ENCODE measurements at regions not wholly inside any gene's neighbourhood (a gene's known extent, or its start where the extent isn't known, plus 50 kb on each side); places are given as distances from the start of the nearest gene placed in this dataset.

DNA sequence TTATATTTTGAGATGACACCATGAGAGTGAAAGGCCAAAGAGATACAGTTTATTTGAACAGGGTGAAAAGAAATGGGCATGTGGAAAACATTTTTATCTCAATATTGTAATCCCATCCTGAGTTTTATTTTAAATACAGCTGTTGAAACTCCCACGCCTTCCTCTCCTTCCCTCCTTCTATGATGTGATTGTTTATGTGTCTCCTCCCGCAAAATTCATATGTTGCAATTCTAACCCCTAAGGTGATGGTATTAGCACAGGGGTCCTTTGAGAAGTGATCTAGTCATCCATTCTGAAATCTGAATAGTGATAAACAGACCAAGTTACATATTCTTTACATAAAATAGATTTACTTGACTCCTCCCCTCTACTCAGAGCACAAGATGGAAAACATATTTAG lies 1275.4 kb upstream of the C9orf72 start:
- Histone ChIP-seq H3K27ac (ENCODE audit: low read length) (no peak overlapping the region), H3K79me2 (ENCODE audit: low read length) (no peaks in the 10 kb centered on the region), H3K4me3 (ENCODE audit: low read length) (no peak overlapping the region), H3K27me3 (ENCODE audit: low read depth, low read length) (no peaks in the 10 kb centered on the region), H3K4me1 (ENCODE audit: low read length) (peaks cover 8% of the 10 kb centered on the region), H3K9me3 (ENCODE audit: insufficient read depth, low read length) (no peaks in the 10 kb centered on the region), H2AFZ (ENCODE audit: low read depth, low read length) (no peak overlapping the region), H3K9ac (ENCODE audit: low read length) (no peak overlapping the region), H3K4me2 (ENCODE audit: low read length) (no peak overlapping the region), H3K36me3 (replicated peaks; ENCODE audit: low read depth, low read length) (no peaks in the 10 kb centered on the region), H4K20me1 (ENCODE audit: insufficient read depth, low read length) (no peaks in the 10 kb centered on the region)
- no peak for TF ChIP-seq EZH2phosphoT487 (IDR thresholded peaks at IDR 0.05; ENCODE audit: low read depth)
- TF ChIP-seq, protein P1, sequence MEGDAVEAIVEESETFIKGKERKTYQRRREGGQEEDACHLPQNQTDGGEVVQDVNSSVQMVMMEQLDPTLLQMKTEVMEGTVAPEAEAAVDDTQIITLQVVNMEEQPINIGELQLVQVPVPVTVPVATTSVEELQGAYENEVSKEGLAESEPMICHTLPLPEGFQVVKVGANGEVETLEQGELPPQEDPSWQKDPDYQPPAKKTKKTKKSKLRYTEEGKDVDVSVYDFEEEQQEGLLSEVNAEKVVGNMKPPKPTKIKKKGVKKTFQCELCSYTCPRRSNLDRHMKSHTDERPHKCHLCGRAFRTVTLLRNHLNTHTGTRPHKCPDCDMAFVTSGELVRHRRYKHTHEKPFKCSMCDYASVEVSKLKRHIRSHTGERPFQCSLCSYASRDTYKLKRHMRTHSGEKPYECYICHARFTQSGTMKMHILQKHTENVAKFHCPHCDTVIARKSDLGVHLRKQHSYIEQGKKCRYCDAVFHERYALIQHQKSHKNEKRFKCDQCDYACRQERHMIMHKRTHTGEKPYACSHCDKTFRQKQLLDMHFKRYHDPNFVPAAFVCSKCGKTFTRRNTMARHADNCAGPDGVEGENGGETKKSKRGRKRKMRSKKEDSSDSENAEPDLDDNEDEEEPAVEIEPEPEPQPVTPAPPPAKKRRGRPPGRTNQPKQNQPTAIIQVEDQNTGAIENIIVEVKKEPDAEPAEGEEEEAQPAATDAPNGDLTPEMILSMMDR (IDR thresholded peaks at IDR 0.05; ENCODE audit: low read depth, low read length): no peak

DNA sequence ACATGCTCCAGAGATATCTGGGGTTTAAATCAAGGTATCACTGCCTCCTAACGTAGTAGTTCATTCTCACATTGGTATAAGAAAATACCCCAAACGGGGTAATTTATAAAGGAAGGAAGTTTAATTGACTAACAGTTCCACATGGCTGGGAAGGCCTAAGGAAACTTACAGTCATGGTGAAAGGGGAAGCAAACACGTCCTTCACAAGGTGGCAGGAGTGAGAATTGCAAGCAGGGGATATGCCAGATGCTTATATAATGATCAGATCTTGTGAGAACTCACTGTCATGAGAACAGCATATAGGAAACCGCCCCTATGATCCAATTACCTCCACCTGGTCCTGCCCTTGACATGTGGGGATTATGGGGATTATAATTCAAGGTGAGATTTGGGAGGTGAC lies 1280.2 kb upstream of the C9orf72 start:
- Histone ChIP-seq H3K9me3 (ENCODE audit: insufficient read depth, low read length) (no peaks in the 10 kb centered on the region), H3K4me1 (ENCODE audit: low read length) (peaks cover 11% of the 10 kb centered on the region), H3K79me2 (ENCODE audit: low read length) (no peaks in the 10 kb centered on the region), H2AFZ (ENCODE audit: low read depth, low read length) (no peak overlapping the region; the same call in 1 of the 2 replicates), H3K27me3 (ENCODE audit: low read depth, low read length) (no peaks in the 10 kb centered on the region), H3K27ac (ENCODE audit: low read length) (no peak overlapping the region), H3K36me3 (replicated peaks; ENCODE audit: low read depth, low read length) (no peaks in the 10 kb centered on the region), H3K4me2 (ENCODE audit: low read length) (no peak overlapping the region), H4K20me1 (ENCODE audit: insufficient read depth, low read length) (no peaks in the 10 kb centered on the region), H3K9ac (ENCODE audit: low read length) (no peak overlapping the region), H3K4me3 (ENCODE audit: low read length) (no peak overlapping the region)
- TF ChIP-seq, protein P1 (IDR thresholded peaks at IDR 0.05; ENCODE audit: low read depth, low read length): no peak
- no peak for TF ChIP-seq EZH2phosphoT487 (IDR thresholded peaks at IDR 0.05; ENCODE audit: low read depth)

DNA sequence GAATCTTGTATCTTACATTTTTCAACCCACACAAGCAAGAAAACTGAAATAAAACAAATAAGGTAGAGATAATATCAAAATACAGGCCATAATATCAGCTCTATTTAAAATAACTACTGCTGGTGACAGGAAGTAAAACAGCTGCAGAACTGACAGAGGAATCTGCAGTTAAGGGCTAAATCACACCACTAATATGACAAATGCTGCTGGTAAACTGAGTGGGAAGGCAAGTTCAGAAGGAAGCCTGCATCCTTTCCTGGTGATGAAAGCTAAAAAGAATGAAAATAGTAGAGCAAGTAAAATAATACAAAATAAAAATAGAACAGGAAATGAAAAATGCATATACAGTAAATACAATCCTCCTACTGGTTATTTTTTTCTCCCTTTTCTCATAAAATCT lies 1293.7 kb upstream of the C9orf72 start:
- Histone ChIP-seq H3K27ac (ENCODE audit: low read length) (no peak overlapping the region), H3K9ac (ENCODE audit: low read length) (no peak overlapping the region), H3K27me3 (ENCODE audit: low read depth, low read length) (no peaks in the 10 kb centered on the region), H3K4me2 (ENCODE audit: low read length) (no peak overlapping the region), H3K79me2 (ENCODE audit: low read length) (no peaks in the 10 kb centered on the region), H3K4me3 (ENCODE audit: low read length) (no peak overlapping the region), H2AFZ (ENCODE audit: low read depth, low read length) (no peak overlapping the region), H3K9me3 (ENCODE audit: insufficient read depth, low read length) (no peaks in the 10 kb centered on the region), H3K4me1 (ENCODE audit: low read length) (no peaks in the 10 kb centered on the region), H3K36me3 (replicated peaks; ENCODE audit: low read depth, low read length) (no peaks in the 10 kb centered on the region), H4K20me1 (ENCODE audit: insufficient read depth, low read length) (no peaks in the 10 kb centered on the region)
- TF ChIP-seq, protein P1 (IDR thresholded peaks at IDR 0.05; ENCODE audit: low read depth, low read length): no peak
- no peak for TF ChIP-seq EZH2phosphoT487 (IDR thresholded peaks at IDR 0.05; ENCODE audit: low read depth)

DNA sequence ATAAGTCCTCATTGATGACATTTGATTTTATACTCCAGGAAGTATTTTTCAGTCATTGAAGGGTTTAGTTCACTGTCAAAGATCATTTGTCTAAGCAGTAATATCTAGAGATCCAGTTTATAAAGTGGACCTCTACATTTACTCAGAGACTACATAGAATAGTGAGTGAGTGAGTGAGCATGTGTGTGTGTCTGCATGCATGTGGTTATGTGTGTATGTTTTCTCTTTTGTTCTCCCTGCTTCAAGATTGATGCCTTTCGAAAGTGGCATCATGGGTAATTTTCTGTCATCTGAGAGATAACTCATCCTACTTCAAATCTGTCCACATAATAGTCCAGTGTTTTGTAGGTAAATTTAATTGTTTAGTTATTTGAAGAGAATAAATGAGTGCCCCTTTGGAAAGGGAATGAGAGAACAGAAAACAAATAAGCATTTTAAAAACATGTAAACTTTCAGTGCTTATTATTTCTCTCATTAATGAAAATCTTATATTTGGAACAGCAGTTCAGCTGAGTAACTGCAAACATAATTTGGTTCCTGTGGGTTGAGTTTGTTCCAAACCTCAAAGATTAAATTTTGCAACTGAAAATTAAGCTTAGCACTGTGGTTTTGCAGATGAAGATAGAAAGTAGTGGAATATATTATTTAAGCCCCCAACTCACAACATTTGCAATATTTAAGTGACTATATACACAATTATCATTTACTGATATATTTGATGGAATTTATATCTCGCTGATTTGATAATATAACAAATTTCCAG lies 1295.1 kb upstream of the C9orf72 start:
- TF ChIP-seq, protein P1 (IDR thresholded peaks at IDR 0.05; ENCODE audit: low read depth, low read length): no peak
- TF ChIP-seq EZH2phosphoT487 (IDR thresholded peaks at IDR 0.05; ENCODE audit: low read depth): no peak
- Histone ChIP-seq H3K9ac (ENCODE audit: low read length) (no peak overlapping the region), H3K27me3 (ENCODE audit: low read depth, low read length) (no peaks in the 10 kb centered on the region), H3K36me3 (replicated peaks; ENCODE audit: low read depth, low read length) (no peaks in the 10 kb centered on the region), H3K4me1 (ENCODE audit: low read length) (no peaks in the 10 kb centered on the region), H4K20me1 (ENCODE audit: insufficient read depth, low read length) (no peaks in the 10 kb centered on the region), H3K4me3 (ENCODE audit: low read length) (no peak overlapping the region), H3K9me3 (ENCODE audit: insufficient read depth, low read length) (no peaks in the 10 kb centered on the region), H3K4me2 (ENCODE audit: low read length) (no peak overlapping the region), H3K79me2 (ENCODE audit: low read length) (no peaks in the 10 kb centered on the region), H3K27ac (ENCODE audit: low read length) (no peak overlapping the region), H2AFZ (ENCODE audit: low read depth, low read length) (no peak overlapping the region)
